ENCODE measurements at regions not wholly inside any gene's neighbourhood (a gene's known extent, or its start where the extent isn't known, plus 50 kb on each side); places are given as distances from the start of the nearest gene placed in this dataset.

- peaks cover 0 to 8% (median 1%) of the 10 kb centered on the region in 7 donors for H3K9me3 Mint-ChIP-seq
- peak in 1 of 3 donors; percentile 56 for DNase-seq
- H3K27ac ChIP-seq (ENCODE audit: insufficient read depth, low read length, poor library complexity, severe bottlenecking): no peak overlapping the region
- H3K4me3 Mint-ChIP-seq: no peak overlapping the region
- H3K9me3 ChIP-seq (ENCODE audit: control insufficient read depth in 2 of 2, low read length in 2 of 2): no peaks in the 10 kb centered on the region
- no peaks in the 10 kb centered on the region for H3K4me1 ChIP-seq (ENCODE audit: control insufficient read depth, insufficient read depth, low read length, poor library complexity, severe bottlenecking)
- peaks cover 13% of the 10 kb centered on the region for H3K27me3 Mint-ChIP-seq
- no peaks in the 10 kb centered on the region for H3K27me3 ChIP-seq (ENCODE audit: control insufficient read depth, insufficient read depth, low read length)
- no peak overlapping the region for H3K4me3 ChIP-seq (ENCODE audit: low read depth, low read length)
- H3K27ac Mint-ChIP-seq: no peak overlapping the region
- no peak for ATAC-seq (ENCODE audit: low read depth in 2 of 2)
- H3K36me3 Mint-ChIP-seq: no peaks in the 10 kb centered on the region
- no peaks in the 10 kb centered on the region for H3K4me1 Mint-ChIP-seq
- no peaks in the 10 kb centered on the region for H3K36me3 ChIP-seq (ENCODE audit: control insufficient read depth, insufficient read depth, low read length)
Observed at GRCh38 chr4:14726877-14727361, 275.4 kb upstream of the CPEB2 start.

- peaks cover 5% of the 10 kb centered on the region for H3K27me3 Mint-ChIP-seq
- no peaks in the 10 kb centered on the region for H3K4me1 ChIP-seq (ENCODE audit: control insufficient read depth, insufficient read depth, low read length, poor library complexity, severe bottlenecking)
- H3K36me3 ChIP-seq (ENCODE audit: control insufficient read depth, insufficient read depth, low read length): no peaks in the 10 kb centered on the region
- H3K9me3 Mint-ChIP-seq: peaks cover 0 to 8% (median 0%) of the 10 kb centered on the region in 7 donors
- no peak overlapping the region for H3K27ac ChIP-seq (ENCODE audit: insufficient read depth, low read length, poor library complexity, severe bottlenecking)
- H3K27me3 ChIP-seq (ENCODE audit: control insufficient read depth, insufficient read depth, low read length): no peaks in the 10 kb centered on the region
- no peak overlapping the region for H3K4me3 Mint-ChIP-seq
- no peak overlapping the region for H3K4me3 ChIP-seq (ENCODE audit: low read depth, low read length)
- H3K27ac Mint-ChIP-seq: no peak overlapping the region
- no peak for DNase-seq
- H3K9me3 ChIP-seq (ENCODE audit: control insufficient read depth in 2 of 2, low read length in 2 of 2): no peaks in the 10 kb centered on the region
- no peaks in the 10 kb centered on the region for H3K4me1 Mint-ChIP-seq
- H3K36me3 Mint-ChIP-seq: no peaks in the 10 kb centered on the region
- no peak for ATAC-seq (ENCODE audit: low read depth in 2 of 2)
Observed at GRCh38 chr4:14729282-14730000, 272.8 kb upstream of the CPEB2 start.

GRCh38 chr4:14742054-14742453 lies 260.2 kb upstream of the CPEB2 start:
- H3K27me3 ChIP-seq (ENCODE audit: control insufficient read depth, insufficient read depth, low read length): no peaks in the 10 kb centered on the region
- no peaks in the 10 kb centered on the region for H3K4me1 Mint-ChIP-seq
- H3K4me3 Mint-ChIP-seq: no peak overlapping the region
- H3K9me3 ChIP-seq (ENCODE audit: control insufficient read depth in 2 of 2, low read length in 2 of 2): no peaks in the 10 kb centered on the region
- H3K36me3 Mint-ChIP-seq: no peaks in the 10 kb centered on the region
- H3K4me1 ChIP-seq (ENCODE audit: control insufficient read depth, insufficient read depth, low read length, poor library complexity, severe bottlenecking): no peaks in the 10 kb centered on the region
- ATAC-seq (ENCODE audit: low read depth in 2 of 2) (no peak), DNase-seq (no peak)
- no peaks in the 10 kb centered on the region for H3K9me3 Mint-ChIP-seq
- H3K36me3 ChIP-seq (ENCODE audit: control insufficient read depth, insufficient read depth, low read length): no peaks in the 10 kb centered on the region
- no peak overlapping the region for H3K27ac ChIP-seq (ENCODE audit: insufficient read depth, low read length, poor library complexity, severe bottlenecking)
- H3K4me3 ChIP-seq (ENCODE audit: low read depth, low read length): no peak overlapping the region
- no peaks in the 10 kb centered on the region for H3K27me3 Mint-ChIP-seq
- H3K27ac Mint-ChIP-seq: no peak overlapping the region

GRCh38 chr4:14743172-14743571 lies 259.1 kb upstream of the CPEB2 start:
- Mint-ChIP-seq H3K36me3 (no peaks in the 10 kb centered on the region), H3K4me1 (no peaks in the 10 kb centered on the region), H3K27me3 (no peaks in the 10 kb centered on the region), H3K27ac (no peak overlapping the region), H3K9me3 (no peaks in the 10 kb centered on the region), H3K4me3 (no peak overlapping the region)
- no peaks in the 10 kb centered on the region for H3K9me3 ChIP-seq (ENCODE audit: control insufficient read depth in 2 of 2, low read length in 2 of 2)
- no peak overlapping the region for H3K27ac ChIP-seq (ENCODE audit: insufficient read depth, low read length, poor library complexity, severe bottlenecking)
- no peak for DNase-seq
- no peaks in the 10 kb centered on the region for H3K36me3 ChIP-seq (ENCODE audit: control insufficient read depth, insufficient read depth, low read length)
- no peak overlapping the region for H3K4me3 ChIP-seq (ENCODE audit: low read depth, low read length)
- no peaks in the 10 kb centered on the region for H3K4me1 ChIP-seq (ENCODE audit: control insufficient read depth, insufficient read depth, low read length, poor library complexity, severe bottlenecking)
- no peaks in the 10 kb centered on the region for H3K27me3 ChIP-seq (ENCODE audit: control insufficient read depth, insufficient read depth, low read length)
- ATAC-seq (ENCODE audit: low read depth in 2 of 2): no peak

GRCh38 chr4:14743601-14744000 lies 258.7 kb upstream of the CPEB2 start:
- H3K4me3 Mint-ChIP-seq: no peak overlapping the region
- Histone ChIP-seq H3K27ac (ENCODE audit: insufficient read depth, low read length, poor library complexity, severe bottlenecking) (no peak overlapping the region), H3K4me3 (ENCODE audit: low read depth, low read length) (no peak overlapping the region), H3K36me3 (ENCODE audit: control insufficient read depth, insufficient read depth, low read length) (no peaks in the 10 kb centered on the region), H3K4me1 (ENCODE audit: control insufficient read depth, insufficient read depth, low read length, poor library complexity, severe bottlenecking) (no peaks in the 10 kb centered on the region), H3K27me3 (ENCODE audit: control insufficient read depth, insufficient read depth, low read length) (no peaks in the 10 kb centered on the region), H3K9me3 (ENCODE audit: control insufficient read depth in 2 of 2, low read length in 2 of 2) (no peaks in the 10 kb centered on the region)
- no peaks in the 10 kb centered on the region for H3K27me3 Mint-ChIP-seq
- no peak for DNase-seq
- H3K36me3 Mint-ChIP-seq: no peaks in the 10 kb centered on the region
- no peak overlapping the region for H3K27ac Mint-ChIP-seq
- H3K9me3 Mint-ChIP-seq: no peaks in the 10 kb centered on the region
- no peaks in the 10 kb centered on the region for H3K4me1 Mint-ChIP-seq
- ATAC-seq (ENCODE audit: low read depth in 2 of 2): no peak

- H3K36me3 ChIP-seq (ENCODE audit: control insufficient read depth, insufficient read depth, low read length): no peaks in the 10 kb centered on the region
Observed at GRCh38 chr4:14744346-14744745, 257.9 kb upstream of the CPEB2 start.

GRCh38 chr4:14749910-14750309 lies 252.4 kb upstream of the CPEB2 start:
- Mint-ChIP-seq H3K36me3 (no peaks in the 10 kb centered on the region), H3K9me3 (peaks cover 2 to 24% (median 4%) of the 10 kb centered on the region in 7 donors), H3K27ac (no peak overlapping the region), H3K27me3 (no peaks in the 10 kb centered on the region), H3K4me1 (no peaks in the 10 kb centered on the region), H3K4me3 (no peak overlapping the region)
- DNase-seq (peak in 1 of 3 donors; percentile 22), ATAC-seq (ENCODE audit: low read depth in 2 of 2) (no peak)
- H3K4me1 ChIP-seq (ENCODE audit: control insufficient read depth, insufficient read depth, low read length, poor library complexity, severe bottlenecking): no peaks in the 10 kb centered on the region
- no peaks in the 10 kb centered on the region for H3K27me3 ChIP-seq (ENCODE audit: control insufficient read depth, insufficient read depth, low read length)
- peaks cover 7 to 27% of the 10 kb centered on the region in 2 experiments for H3K9me3 ChIP-seq (ENCODE audit: control insufficient read depth in 2 of 2, low read length in 2 of 2)
- H3K36me3 ChIP-seq (ENCODE audit: control insufficient read depth, insufficient read depth, low read length): no peaks in the 10 kb centered on the region
- H3K27ac ChIP-seq (ENCODE audit: insufficient read depth, low read length, poor library complexity, severe bottlenecking): no peak overlapping the region
- H3K4me3 ChIP-seq (ENCODE audit: low read depth, low read length): no peak overlapping the region

More at GRCh38 chr4:14744346-14744745, 257.9 kb upstream of the CPEB2 start:
- no peak for ATAC-seq (ENCODE audit: low read depth in 2 of 2)
- Mint-ChIP-seq H3K9me3 (no peaks in the 10 kb centered on the region), H3K4me1 (no peaks in the 10 kb centered on the region), H3K36me3 (no peaks in the 10 kb centered on the region), H3K27me3 (no peaks in the 10 kb centered on the region), H3K4me3 (no peak overlapping the region), H3K27ac (no peak overlapping the region)
- DNase-seq: no peak
- Histone ChIP-seq H3K4me3 (ENCODE audit: low read depth, low read length) (no peak overlapping the region), H3K27me3 (ENCODE audit: control insufficient read depth, insufficient read depth, low read length) (no peaks in the 10 kb centered on the region), H3K4me1 (ENCODE audit: control insufficient read depth, insufficient read depth, low read length, poor library complexity, severe bottlenecking) (no peaks in the 10 kb centered on the region), H3K27ac (ENCODE audit: insufficient read depth, low read length, poor library complexity, severe bottlenecking) (no peak overlapping the region), H3K9me3 (ENCODE audit: control insufficient read depth in 2 of 2, low read length in 2 of 2) (no peaks in the 10 kb centered on the region)

Measured in CD4-positive, CD25-positive, alpha-beta regulatory T cell (primary cell).